GM18499 (cell line): ENCODE measurements at regions not wholly inside any gene's neighbourhood (a gene's known extent, or its start where the extent isn't known, plus 50 kb on each side); places are given as distances from the start of the nearest gene placed in this dataset.
"Not testable (repeated sequence)": the region's sequence is repeated elsewhere in the genome, so short reads cannot be mapped to it uniquely, and the experiment has no call there.

Source experiments
- ATAC-seq: cut with Tn5 transposase; IDR thresholded peaks from one replicate; pipeline ENCODE4 v1.9.1; 2021; ENCODE audit warnings: moderate number of reproducible peaks; ENCODE audit not compliant: insufficient read depth, unreplicated experiment

DNA sequence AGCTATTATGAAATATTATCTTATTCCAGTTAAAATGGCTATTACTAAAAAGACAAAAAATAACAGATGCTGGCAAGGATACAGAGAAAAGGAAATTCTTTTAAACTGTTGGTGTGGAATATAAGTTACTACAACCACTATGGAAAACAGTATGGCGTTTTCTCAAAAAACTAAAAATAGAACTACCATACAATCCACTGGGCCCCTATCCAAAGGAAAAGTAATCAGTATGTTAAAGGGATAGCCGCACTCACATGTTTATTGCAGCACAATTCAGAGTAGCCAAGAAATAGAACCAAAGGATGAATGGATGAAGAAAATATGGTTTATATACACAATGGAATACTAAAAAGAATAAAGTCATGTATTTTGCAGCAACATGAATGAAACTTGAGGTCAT, 303.8 kb upstream of the ECI2 start:
- ATAC-seq: no peak

DNA sequence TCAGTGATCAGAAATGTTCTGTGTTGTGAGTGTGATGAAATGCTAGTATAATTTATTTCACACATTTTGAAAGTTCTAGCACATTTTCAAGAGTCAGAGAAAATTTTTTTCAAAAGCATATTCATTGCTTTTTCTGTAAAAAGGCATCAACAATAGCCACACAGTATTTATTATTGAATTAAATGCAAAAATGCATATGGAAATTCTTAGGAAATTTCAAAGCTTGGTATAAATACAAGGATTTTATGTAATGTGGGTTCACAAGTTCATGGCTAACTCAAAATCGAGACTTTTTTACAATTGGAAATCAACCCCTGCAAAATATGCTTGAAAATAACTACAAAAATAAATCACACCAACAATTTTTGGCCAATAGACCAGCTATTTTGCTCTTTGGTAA, 302.0 kb upstream of the ECI2 start:
- no peak for ATAC-seq

DNA sequence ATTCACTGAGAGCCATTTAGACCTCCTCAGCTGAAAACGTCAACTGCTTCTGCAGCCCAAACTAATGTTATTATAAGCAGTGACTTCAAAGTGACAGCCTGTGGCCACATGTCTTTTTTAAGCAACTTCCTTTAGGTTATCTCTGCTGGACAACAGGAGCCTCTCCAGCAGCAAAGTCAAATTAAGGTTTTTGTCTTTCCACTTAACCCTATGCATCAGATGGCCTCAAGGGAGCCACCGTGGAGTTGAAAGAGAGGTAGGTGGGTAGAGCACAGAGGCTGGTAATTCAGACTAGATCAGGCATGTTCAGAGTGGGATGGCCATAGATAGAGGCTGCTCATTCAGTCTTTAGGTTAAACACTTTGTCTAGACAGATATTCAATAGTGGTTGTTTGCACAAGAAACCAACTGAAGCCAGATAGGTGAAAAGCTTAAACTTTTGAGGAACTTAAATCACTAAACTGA, 300.6 kb upstream of the ECI2 start:
- no peak for ATAC-seq

DNA sequence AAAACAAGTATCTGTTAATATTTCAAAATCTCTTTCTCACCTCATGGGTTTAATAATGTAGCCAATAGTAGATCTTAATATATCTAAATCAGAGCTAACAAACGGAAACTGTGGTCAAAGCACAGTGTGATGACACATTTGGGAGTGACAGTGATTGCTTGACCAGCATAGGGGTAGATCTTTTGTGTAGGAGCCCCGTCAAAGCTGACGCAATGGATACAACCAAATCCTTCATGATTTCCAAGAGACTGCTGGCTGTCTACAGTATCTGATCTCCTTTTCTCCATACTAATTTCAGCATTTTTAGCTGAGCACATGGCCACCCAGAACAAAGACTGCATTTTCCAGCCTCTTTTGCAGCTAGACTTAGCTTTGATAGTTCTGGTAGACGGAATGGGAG, 299.3 kb upstream of the ECI2 start:
- ATAC-seq: no peak

DNA sequence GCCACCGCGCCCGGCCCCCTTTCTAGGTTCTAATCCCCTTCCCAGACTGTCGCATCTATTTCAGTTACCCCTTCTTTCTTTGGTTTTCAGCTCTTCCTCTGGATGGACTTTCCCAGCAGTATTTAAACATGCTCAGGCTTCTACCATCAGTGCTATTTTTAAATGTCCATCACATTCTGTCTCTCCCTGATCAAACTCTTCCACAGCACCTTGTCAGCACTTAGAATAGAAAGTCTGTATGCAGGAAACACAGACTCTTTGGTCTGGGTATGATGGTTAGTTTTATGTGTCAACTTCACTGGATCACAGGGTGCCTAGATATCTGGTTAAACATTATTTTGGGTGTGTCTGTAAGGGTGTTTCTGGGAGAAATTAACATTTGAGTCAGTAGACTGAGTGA, 297.8 kb upstream of the ECI2 start:
- ATAC-seq: no peak

DNA sequence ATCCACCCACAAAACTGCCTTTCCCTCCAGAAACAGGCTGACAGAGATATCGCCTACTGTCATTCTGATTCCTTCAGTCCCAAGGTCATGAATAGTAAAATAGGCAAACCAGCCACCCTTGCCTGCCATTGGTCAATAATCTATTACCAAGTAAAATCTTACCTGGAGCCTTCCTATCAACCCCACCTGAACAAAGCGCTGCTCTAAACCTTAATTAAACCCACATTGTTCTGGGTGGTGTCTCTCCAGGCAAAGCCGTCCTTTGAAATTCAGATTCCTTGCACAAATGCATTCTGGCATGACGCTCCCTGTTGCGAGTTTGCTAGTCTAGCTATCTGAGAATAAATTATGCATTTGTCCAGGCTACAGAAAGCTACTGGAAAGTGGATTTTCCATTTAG, 291.6 kb upstream of the ECI2 start:
- ATAC-seq: no peak

DNA sequence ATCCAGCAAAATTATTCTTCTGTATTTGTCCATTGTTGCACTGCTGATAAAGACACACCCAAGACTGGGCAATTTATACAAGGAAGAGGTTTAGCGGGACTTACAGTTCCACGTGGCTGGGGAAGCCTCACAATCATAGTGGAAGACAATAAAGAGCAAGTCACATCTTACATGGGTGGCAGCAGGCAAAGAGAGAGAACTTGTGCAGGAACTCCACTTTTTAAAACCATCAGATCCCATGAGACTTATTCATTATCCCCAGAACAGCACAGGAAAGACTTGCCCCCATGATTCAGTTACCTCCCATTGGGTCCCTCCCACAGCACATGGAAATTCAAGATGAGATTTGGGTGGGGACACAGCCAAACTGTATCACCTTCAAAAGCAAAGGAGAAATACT, 286.5 kb upstream of the ECI2 start:
- ATAC-seq: no peak

DNA sequence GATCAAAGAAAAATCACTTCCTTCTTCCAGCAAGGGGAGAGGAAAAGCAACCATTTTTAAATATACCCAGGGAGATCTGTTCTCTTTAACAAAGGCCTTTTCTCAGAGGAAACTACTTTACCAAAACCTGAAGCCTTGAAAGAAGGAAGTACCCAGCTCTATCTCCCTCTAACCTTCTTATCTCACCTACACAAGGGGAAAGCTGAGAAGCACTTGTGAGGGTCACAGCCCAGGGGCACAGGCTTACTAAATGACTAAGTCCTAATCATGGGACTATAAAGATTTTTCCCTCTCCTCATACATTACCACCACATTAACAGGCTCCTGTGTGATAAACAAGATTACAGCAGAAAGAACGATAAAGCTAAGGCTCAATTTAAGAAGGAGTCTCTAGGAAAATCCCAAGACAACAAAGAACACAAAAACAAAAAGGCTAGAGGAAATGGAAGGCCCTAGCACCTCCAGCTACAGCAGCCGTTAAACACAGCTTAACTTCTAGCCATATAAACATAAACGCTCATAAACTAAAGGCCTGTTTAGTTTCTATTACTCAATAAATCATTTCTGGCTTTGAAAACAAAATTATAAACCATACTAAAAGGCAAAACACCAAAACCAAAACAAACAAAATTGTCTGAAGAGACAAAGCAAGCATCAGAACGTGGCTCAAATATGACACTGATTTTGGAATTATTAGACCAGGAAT, 284.9 kb upstream of the ECI2 start:
- ATAC-seq: no peak

DNA sequence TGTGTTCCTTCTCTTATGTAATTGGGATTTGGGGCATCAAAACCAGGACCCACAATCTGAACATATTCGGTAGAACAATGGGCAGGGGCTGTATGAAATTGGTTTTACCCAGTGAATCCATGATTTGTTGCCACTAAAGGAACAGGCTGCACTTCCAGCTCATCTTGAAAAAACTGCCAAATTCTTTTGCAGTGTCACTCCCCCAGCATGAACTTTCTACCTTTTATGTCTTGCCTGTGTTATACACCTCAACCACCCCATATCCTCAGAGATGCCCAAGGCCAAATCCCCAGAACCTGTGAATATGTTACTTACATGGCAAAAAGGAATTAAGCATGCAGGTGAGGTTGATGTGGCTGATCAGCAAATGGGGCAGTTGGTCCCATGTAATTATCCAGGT, 280.2 kb upstream of the ECI2 start:
- no peak for ATAC-seq

DNA sequence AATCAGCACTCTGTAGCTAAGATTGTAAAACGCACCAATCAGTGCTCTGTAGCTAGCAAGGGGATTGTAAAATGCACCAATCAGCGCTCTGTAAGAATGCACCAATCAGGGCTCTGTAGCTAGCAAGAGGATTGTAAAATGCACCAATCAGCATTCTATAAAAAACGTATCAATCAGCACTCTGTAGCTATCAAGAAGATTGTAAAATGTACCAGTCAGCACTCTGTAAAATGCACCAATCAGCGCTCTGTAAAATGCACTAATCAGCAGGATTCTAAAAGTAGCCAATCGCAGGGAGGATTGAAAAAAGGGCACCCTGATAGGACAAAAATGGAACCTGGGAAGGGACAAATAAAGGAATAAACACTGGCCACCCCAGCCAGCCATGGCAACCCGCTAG, 278.7 kb upstream of the ECI2 start:
- not testable (repeated sequence) for ATAC-seq

DNA sequence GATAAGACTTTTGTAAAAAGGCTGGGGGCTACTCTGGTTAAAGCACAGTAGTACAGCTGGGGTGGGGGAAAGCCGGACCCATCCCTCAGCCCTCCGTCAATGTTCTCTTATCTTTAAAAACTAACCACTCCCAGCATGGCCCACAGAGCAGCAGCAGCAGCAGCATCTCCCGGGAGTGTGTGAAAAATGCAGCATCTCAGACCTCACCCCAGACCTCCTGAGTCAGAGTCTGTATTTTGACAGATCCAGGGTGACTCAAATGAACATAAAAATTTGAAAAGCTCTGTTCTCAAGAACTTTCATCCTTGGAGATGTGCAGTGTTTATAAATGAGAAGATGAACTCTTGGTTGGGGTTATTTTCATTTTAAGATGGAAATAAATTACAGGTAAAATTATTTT, 277.7 kb upstream of the ECI2 start:
- ATAC-seq: no peak

DNA sequence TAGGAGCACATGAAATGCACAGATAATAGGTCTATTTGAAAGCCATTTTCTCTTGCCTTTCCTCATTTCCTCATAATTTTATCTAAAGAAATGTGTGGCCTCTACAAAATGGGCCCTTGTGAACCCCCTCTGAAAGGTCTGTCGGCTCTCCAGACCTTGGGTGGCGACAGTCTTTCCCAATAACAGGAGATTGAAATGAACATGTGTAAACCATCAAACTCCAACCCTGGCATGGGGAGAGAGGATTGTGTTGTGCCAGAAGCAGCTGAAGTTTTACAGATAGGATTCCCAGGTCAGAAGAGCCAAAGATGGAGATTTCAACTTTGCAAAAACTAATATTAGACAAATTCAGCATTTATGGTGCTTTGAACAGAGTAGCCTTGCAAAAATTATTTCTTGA, 277.1 kb upstream of the ECI2 start:
- no peak for ATAC-seq

DNA sequence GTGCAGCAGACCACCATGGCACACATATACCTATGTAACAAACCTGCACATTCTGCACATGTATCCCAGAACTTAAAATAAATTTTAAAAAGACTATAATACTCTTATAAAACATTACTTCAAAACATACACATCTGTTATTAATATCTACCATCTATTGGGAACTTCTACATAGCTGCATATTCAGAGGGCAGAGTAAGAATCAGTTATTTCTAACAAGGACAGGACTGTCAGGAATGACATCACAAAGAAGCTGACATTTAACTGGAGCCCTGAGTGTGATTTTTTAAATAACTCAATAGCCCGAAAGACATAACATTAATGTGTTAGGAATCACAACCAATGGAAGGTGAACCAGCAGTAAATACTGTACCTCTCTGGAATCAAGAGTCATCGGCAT, 276.7 kb upstream of the ECI2 start:
- no peak for ATAC-seq

DNA sequence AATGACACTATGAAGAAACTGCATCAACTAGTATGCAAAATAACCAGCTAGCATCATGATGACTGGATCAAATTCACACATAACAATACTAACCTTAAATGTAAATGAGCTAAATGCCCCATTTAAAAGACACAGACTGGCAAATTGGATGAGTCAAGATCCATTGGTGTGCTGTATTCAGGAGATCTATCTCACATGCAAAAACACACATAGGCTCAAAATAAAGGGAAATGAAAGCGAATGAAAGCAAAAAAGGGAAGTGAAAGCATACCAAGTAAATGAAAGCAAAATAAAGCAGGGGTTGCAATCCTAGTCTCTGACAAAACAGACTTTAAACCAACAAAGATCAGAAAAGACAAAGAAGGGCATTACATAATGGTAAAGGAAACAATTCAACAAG, 272.3 kb upstream of the ECI2 start:
- ATAC-seq: peak; percentile 95

DNA sequence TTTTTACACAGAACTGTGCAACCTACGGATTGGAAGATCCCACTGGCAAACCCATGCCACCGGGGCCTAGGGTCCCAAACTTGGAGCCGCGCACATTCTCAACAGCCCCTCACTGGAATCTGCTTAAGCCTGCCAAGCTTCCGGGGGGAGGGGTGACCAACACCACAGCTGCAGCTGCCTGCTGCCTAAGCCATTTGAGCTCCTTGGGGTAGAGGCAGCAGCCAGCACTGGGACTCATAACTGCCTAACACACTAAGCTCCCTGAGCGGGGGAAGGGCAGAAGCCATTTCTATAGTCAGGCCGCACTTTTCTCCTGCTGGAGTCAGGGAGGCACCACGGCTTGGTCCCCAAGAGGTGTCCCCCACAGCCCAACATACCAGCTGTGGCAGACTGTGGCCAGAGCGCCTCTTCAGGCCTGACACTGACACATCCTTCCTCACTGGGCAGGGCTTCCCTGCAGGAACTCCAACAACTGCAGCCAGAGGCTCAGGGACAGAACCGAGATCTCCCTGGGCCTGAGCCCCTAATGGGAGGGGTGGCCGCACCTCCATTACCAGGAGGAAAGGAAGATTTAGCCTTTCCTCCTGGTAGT, 270.3 kb upstream of the ECI2 start:
- no peak for ATAC-seq

DNA sequence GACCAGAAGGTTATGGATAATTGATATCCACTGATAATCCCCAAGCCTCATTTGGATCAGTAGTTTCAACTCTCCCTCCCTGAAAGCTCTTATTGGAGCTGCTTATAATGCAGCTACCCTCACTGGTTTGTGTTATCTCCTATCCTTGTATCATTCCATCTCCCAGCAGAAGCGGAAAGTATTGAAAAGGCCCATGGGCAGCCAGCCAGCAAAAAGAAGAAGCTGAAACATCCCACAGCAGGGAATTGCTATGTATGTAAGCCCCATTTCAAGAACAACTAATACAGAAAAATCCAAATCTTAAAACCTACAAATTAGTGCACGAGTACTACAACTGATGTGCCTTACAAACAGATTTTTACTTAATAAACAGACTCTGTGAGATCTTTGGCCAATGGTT, 269.0 kb upstream of the ECI2 start:
- no peak for ATAC-seq

DNA sequence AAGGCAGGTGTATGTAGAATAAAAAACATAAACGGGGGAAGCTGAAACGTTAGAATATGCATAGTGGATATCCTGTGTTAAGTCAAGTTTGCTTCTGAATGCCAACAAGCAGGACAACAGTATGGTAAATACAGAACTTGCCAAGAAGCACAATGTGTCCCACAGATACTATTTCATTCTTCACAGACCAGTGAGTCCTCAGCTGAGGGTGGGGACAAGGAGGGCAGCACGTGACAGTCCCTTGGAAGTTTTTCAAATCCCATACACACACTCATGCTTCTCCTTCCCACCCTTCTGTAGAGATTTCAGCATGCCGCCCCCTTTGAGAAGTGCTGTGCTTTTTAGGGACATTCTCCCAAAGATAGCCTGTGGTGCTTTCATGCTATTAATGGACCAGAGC, 268.5 kb upstream of the ECI2 start:
- ATAC-seq: no peak

DNA sequence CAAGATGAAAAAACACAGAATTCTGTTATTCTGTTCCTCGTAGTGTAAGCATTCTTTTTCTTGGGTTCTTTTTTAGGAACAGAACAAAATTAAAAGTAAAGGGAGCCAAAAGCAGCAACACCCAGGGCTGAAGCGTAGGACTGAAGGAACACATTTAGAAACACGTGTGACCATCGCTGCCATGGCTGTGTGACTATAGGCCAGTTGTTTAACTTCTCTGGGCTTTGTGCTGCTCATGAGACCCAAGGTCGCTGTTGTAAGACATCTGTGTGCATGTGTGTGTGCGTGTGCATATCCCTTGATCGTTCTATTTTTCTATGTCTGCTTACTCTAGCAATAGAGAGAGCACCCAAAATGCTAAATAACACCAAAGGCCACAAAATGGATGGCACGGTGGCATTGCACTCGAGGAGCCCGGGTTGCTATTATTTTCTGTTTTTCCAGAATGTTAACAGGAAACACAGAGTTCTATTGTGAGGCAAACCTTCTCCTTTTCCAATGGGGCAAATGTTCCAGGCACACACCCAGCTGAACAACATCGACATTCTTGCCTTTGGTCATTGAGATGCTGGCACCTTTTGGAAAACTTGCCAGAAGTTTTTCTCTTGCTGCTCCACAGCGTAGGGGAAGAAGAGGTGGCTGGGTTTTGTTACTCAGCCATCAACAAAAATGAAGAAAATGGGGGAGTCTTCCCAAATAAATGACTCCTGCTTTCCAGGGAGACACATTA, 267.8 kb upstream of the ECI2 start:
- no peak for ATAC-seq

DNA sequence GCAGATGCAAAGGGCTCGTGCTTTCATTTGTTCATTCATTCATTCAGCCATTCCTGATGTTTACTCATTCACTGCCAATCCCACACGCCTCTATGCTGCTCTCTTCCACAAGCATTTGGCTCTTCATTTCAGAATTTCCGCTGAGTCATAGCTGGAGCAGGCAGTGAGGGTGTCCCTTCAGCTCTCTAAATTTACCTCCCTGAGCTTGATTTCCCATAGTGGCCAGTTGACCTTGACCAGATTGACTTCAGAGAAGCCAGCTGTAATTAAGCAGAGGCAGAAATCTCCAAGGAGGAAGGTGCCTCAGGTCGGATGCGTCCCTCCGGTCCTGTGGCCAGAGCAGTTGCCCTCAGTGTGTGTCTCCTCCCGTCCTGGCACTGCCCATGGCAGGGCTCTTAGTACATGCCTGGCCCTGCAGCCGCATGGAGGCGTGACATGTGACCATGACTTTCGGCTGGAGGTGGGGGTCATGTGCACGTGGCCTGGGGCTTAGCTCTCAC, 267.2 kb upstream of the ECI2 start:
- ATAC-seq: no peak

DNA sequence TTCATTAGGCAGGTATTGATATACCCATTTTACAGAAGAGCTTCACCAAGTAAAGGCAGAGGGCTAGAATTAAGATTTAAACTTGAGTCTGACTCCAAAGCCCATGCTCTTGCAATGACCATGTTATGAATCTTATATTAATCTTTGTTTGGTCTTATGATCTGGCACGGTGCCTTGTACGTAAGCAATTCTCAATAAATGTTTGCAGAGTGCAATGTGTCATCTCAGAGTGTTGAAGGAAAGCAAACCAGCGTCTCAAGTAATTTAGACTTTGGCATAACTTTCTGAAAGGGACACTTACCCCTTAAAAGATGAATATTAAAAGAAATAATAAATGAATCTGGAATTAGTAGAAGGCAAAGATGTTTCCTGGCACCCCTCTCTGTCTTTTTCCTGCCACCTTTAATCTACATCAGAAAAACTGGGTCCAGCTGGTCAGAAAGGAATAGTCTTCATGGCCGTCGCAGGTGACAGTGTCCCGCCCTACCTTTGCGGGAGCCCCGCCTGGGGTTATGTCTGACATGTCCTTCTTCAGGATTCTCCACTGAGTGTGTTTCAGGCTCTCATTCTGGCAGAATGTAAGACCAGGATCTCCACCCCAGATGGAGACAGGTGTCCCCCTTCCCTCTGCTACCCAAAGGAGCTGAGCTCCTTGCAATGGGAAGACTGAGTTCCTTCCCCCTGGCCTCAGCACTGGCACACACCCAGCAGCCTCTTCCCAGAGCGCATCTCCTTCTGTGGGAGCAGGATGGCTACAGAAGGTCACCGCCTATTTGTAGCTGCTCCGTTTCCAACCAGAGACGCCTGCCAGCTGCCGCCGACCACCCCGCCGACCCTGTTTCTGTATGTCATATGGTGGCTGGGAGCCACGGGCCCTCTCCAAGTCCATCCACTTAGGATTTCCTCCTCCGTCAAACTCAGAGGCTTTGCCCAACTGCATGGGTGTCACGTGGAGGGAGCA, 266.3 kb upstream of the ECI2 start:
- no peak for ATAC-seq
